ENCODE measurements at regions not wholly inside any gene's neighbourhood (a gene's known extent, or its start where the extent isn't known, plus 50 kb on each side); places are given as distances from the start of the nearest gene placed in this dataset.

- DNase-seq (ENCODE audit: low spot score) = no peak
- no peak for TF ChIP-seq CTCF (IDR thresholded peaks at IDR 0.05)
- Histone ChIP-seq H3K4me3 (no peak overlapping the region), H3K27ac (no peak overlapping the region)
These were observed 610.5 kb upstream of the ZNF385D start for GRCh38 chr3:22361521-22361920.

GRCh38 chr3:22364851-22365250 lies 613.8 kb upstream of the ZNF385D start:
- Histone ChIP-seq H3K4me3 (no peak overlapping the region), H3K27ac (no peak overlapping the region)
- no peak for TF ChIP-seq CTCF (IDR thresholded peaks at IDR 0.05)
- DNase-seq (ENCODE audit: low spot score) = no peak

- TF ChIP-seq CTCF (IDR thresholded peaks at IDR 0.05) = no peak
- Histone ChIP-seq H3K4me3 (no peak overlapping the region), H3K27ac (no peak overlapping the region)
- no peak for DNase-seq (ENCODE audit: low spot score)
These were observed 615.8 kb upstream of the ZNF385D start for GRCh38 chr3:22366781-22367180.

- no peak for DNase-seq (ENCODE audit: low spot score)
- no peak for TF ChIP-seq CTCF (IDR thresholded peaks at IDR 0.05)
- Histone ChIP-seq H3K4me3 (no peak overlapping the region), H3K27ac (no peak overlapping the region)
These were observed 620.0 kb upstream of the ZNF385D start for GRCh38 chr3:22371036-22371435.

- Histone ChIP-seq H3K4me3 (peak overlapping the region; percentile 71), H3K27ac (no peak overlapping the region)
- DNase-seq (ENCODE audit: low spot score) = no peak
- no peak for TF ChIP-seq CTCF (IDR thresholded peaks at IDR 0.05)
These were observed 620.7 kb upstream of the ZNF385D start for GRCh38 chr3:22371607-22372291.

- no peak for TF ChIP-seq CTCF (IDR thresholded peaks at IDR 0.05)
- H3K4me3 ChIP-seq = peak overlapping the region; percentile 71
- H3K27ac ChIP-seq = no peak overlapping the region
- no peak for DNase-seq (ENCODE audit: low spot score)
These were observed 621.5 kb upstream of the ZNF385D start for GRCh38 chr3:22372292-22373062.

- Histone ChIP-seq H3K27ac (no peak overlapping the region), H3K4me3 (peak overlapping the region; percentile 71)
- TF ChIP-seq CTCF (IDR thresholded peaks at IDR 0.05) = no peak
- DNase-seq (ENCODE audit: low spot score) = no peak
These were observed 622.2 kb upstream of the ZNF385D start for GRCh38 chr3:22373182-22373581.
